Epithelial cell of proximal tubule (primary cell): ENCODE measurements at regions not wholly inside any gene's neighbourhood (a gene's known extent, or its start where the extent isn't known, plus 50 kb on each side); places are given as distances from the start of the nearest gene placed in this dataset.
A peak's percentile ranks its signal among the peaks of the same experiment; 100 is the strongest.

Source experiments
- DNase-seq: peaks from one replicate; pipeline ENCODE4 v3.0.0-alpha.2; 2011; ENCODE audit warnings: low read depth
- H3K4me3 ChIP-seq: 2 replicates; pipeline ENCODE4 v1.5.1; 2011; ENCODE audit warnings: low read depth, mild to moderate bottlenecking, low read length
- TF ChIP-seq, protein P1 (sequence below): conservative IDR thresholded peaks from 2 replicates; pipeline ENCODE4 v1.5.1; 2012; ENCODE audit warnings: low read depth, mild to moderate bottlenecking, low read length

- H3K4me3 ChIP-seq: peak overlapping the region; percentile 59
- TF ChIP-seq, protein P1, sequence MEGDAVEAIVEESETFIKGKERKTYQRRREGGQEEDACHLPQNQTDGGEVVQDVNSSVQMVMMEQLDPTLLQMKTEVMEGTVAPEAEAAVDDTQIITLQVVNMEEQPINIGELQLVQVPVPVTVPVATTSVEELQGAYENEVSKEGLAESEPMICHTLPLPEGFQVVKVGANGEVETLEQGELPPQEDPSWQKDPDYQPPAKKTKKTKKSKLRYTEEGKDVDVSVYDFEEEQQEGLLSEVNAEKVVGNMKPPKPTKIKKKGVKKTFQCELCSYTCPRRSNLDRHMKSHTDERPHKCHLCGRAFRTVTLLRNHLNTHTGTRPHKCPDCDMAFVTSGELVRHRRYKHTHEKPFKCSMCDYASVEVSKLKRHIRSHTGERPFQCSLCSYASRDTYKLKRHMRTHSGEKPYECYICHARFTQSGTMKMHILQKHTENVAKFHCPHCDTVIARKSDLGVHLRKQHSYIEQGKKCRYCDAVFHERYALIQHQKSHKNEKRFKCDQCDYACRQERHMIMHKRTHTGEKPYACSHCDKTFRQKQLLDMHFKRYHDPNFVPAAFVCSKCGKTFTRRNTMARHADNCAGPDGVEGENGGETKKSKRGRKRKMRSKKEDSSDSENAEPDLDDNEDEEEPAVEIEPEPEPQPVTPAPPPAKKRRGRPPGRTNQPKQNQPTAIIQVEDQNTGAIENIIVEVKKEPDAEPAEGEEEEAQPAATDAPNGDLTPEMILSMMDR: no peak
- DNase-seq: no peak
These were observed 186.8 kb downstream of the ZEB2 start for GRCh38 chr2:144333143-144333555.

DNA sequence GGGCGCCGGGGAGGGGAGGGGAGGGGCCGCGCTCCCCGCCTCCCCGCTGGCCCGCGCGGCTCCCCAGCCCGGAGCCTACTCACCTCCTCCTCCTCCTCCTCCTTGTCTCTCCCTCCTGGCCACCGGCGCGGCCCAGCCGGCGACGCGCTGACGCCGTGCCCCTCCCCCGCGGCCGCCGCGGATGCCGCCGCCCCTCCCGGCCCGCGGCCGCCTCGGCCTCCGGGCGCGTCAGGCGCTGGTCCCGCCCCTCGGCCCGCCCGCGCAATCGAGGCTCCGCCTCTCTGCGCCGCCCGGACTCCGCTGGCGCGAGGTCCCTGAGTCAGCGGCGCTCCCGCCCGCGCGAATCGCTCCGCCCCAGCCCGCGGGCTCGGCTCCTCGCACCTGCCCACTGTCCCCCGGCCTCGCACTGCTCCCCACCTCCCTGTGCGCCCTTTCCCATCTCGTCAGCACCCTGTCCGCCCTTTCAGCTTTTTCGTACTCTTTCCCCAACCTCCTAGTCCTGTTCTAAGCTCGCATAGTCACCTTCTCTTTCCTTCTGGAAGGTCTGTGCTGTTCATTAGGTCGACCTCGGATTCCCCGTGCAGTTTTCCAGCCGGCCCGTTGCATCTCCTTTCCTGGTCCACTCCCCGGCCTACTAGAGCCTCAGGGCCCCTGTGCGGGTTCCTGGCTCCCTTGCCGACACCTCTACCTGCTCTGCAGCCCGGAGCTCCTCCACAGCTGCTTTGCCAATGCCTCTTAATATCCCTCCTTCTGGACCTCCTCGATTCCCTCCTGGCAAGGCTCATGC lies 187.4 kb downstream of the ZEB2 start:
- no peak for DNase-seq
- H3K4me3 ChIP-seq: peak overlapping the region; percentile 69
- TF ChIP-seq, protein P1: no peak

GRCh38 chr2:144331674-144332355 lies 188.1 kb downstream of the ZEB2 start:
- TF ChIP-seq, protein P1: no peak
- no peak for DNase-seq
- H3K4me3 ChIP-seq: peak overlapping the region; percentile 69

- TF ChIP-seq, protein P1: no peak
- no peak for DNase-seq
- peak overlapping the region; percentile 69 for H3K4me3 ChIP-seq
These were observed 188.8 kb downstream of the ZEB2 start for GRCh38 chr2:144330951-144331673.

- TF ChIP-seq, protein P1: no peak
- no peak for DNase-seq
- no peak overlapping the region for H3K4me3 ChIP-seq
These were observed 190.4 kb downstream of the ZEB2 start for GRCh38 chr2:144329472-144329871.

GRCh38 chr2:144328938-144329337 lies 191.0 kb downstream of the ZEB2 start:
- H3K4me3 ChIP-seq: no peak overlapping the region
- DNase-seq: no peak
- TF ChIP-seq, protein P1: no peak
